WTC11 (cell line): ENCODE measurements at regions not wholly inside any gene's neighbourhood (a gene's known extent, or its start where the extent isn't known, plus 50 kb on each side); places are given as distances from the start of the nearest gene placed in this dataset.

Source experiments
- ATAC-seq: fragments of 200-7000 bp; cut with Tn5 transposase; 2 replicates; pipeline ENCODE4 v1.10.0; 2021; ENCODE audit warnings: mild to moderate bottlenecking, moderate library complexity
- CTCF ChIA-PET: fragments of 300-600 bp; sonication (Branson Sonifier 250); formaldehyde crosslinking; loops from one replicate; lab custom pipeline; 2021; ENCODE audit warnings: antibody characterized with exemption; lab: Charles Lee
- POLR2A ChIA-PET: fragments of 350-600 bp; sonication (Branson Sonifier 250); formaldehyde crosslinking; loops from one replicate; lab custom pipeline; 2021; ENCODE audit warnings: antibody characterized with exemption; lab: Charles Lee
- DNase-seq: peaks from one replicate; pipeline ENCODE4 v3.0.0; 2021; ENCODE audit warnings: low spot score
- H3K27ac Mint-ChIP-seq: 2 replicates; pipeline ENCODE4 v1.8.0; 2021; ENCODE audit warnings: mixed read lengths
- H3K27me3 Mint-ChIP-seq: 2 replicates; pipeline ENCODE4 v1.8.0; 2021; ENCODE audit warnings: low read depth, mild to moderate bottlenecking, moderate library complexity, mixed read lengths
- H3K36me3 Mint-ChIP-seq: 2 replicates; pipeline ENCODE4 v1.8.0; 2021; ENCODE audit warnings: mixed read lengths
- H3K4me1 Mint-ChIP-seq: 2 replicates; pipeline ENCODE4 v1.8.0; 2022; ENCODE audit warnings: mixed read lengths
- H3K4me3 Mint-ChIP-seq: 2 replicates; pipeline ENCODE4 v1.8.0; 2021; ENCODE audit warnings: mild to moderate bottlenecking, moderate library complexity, mixed read lengths
- H3K9me3 Mint-ChIP-seq: 2 replicates; pipeline ENCODE4 v1.8.0; 2021; ENCODE audit warnings: mixed read lengths
- AR ChIP-seq: fragments of 250-450 bp; sonication (Bioruptor Pico); IDR thresholded peaks from 2 replicates; pipeline ENCODE4 v1.9.0; 2021; ENCODE audit warnings: mild to moderate bottlenecking
- ATF2 ChIP-seq: sonication (generic); formaldehyde crosslinking; IDR thresholded peaks from 2 replicates; pipeline ENCODE4 v1.8.1; 2022; ENCODE audit warnings: low read depth, missing genetic modification reagents, borderline replicate concordance
- CREM ChIP-seq: sonication (generic); formaldehyde crosslinking; IDR thresholded peaks from 2 replicates; pipeline ENCODE4 v1.8.1; 2022; ENCODE audit warnings: mild to moderate bottlenecking, missing genetic modification reagents, moderate library complexity
- ESRRA ChIP-seq: sonication (generic); formaldehyde crosslinking; IDR thresholded peaks from 2 replicates; pipeline ENCODE4 v1.8.1; 2022; ENCODE audit warnings: mild to moderate bottlenecking, missing genetic modification reagents, borderline replicate concordance
- HMGA2 ChIP-seq: fragments of 250-450 bp; sonication (Bioruptor Pico); IDR thresholded peaks from 2 replicates; pipeline ENCODE4 v1.4.0; 2021; ENCODE audit warnings: mild to moderate bottlenecking, moderate library complexity
- HMGXB4 ChIP-seq: sonication (generic); formaldehyde crosslinking; IDR thresholded peaks from 2 replicates; pipeline ENCODE4 v1.8.1; 2023; ENCODE audit warnings: mild to moderate bottlenecking, moderate library complexity, missing genetic modification reagents
- OVOL2 ChIP-seq: fragments of 250-450 bp; sonication (Bioruptor Pico); IDR thresholded peaks from 2 replicates; pipeline ENCODE4 v1.9.0; 2021; ENCODE audit warnings: mild to moderate bottlenecking, borderline replicate concordance
- PREB ChIP-seq: sonication (generic); formaldehyde crosslinking; IDR thresholded peaks from 2 replicates; pipeline ENCODE4 v1.8.1; 2022; ENCODE audit warnings: mild to moderate bottlenecking, missing genetic modification reagents, moderate library complexity, borderline replicate concordance
- SP1 ChIP-seq: sonication (generic); formaldehyde crosslinking; conservative IDR thresholded peaks from 2 replicates; pipeline ENCODE4 v1.8.1; 2022; ENCODE audit warnings: missing genetic modification reagents
- USF2 ChIP-seq: sonication (generic); formaldehyde crosslinking; IDR thresholded peaks from 2 replicates; pipeline ENCODE4 v1.8.1; 2023; ENCODE audit warnings: mild to moderate bottlenecking, missing genetic modification reagents, moderate library complexity
- ZNF232 ChIP-seq: sonication (generic); formaldehyde crosslinking; IDR thresholded peaks from 2 replicates; pipeline ENCODE4 v1.8.0; 2022; ENCODE audit warnings: mild to moderate bottlenecking, missing genetic modification reagents
- ZNF423 ChIP-seq: fragments of 250-450 bp; sonication (Bioruptor Pico); IDR thresholded peaks from 2 replicates; pipeline ENCODE4 v2.1.2; 2022; ENCODE audit warnings: mild to moderate bottlenecking, moderate library complexity
- ZNF532 ChIP-seq: fragments of 250-450 bp; sonication (Bioruptor Pico); IDR thresholded peaks from 2 replicates; pipeline ENCODE4 v1.9.0; 2021; ENCODE audit warnings: mild to moderate bottlenecking, borderline replicate concordance
- ZSCAN18 ChIP-seq: fragments of 250-450 bp; sonication (Bioruptor Pico); IDR thresholded peaks from 2 replicates; pipeline ENCODE4 v2.1.2; 2022; ENCODE audit warnings: mild to moderate bottlenecking, moderate library complexity
- TF ChIP-seq, protein P1 (sequence below): sonication (generic); formaldehyde crosslinking; IDR thresholded peaks from 2 replicates; pipeline ENCODE4 v1.8.1; 2023; ENCODE audit warnings: mild to moderate bottlenecking, missing genetic modification reagents
- TF ChIP-seq, protein P2 (sequence below): sonication (generic); formaldehyde crosslinking; IDR thresholded peaks from 2 replicates; pipeline ENCODE4 v1.8.0; 2022; ENCODE audit warnings: mild to moderate bottlenecking, missing genetic modification reagents

- TF ChIP-seq ATF2 (CRISPR knock-in tag) (no peak), ZNF232 (CRISPR knock-in tag) (no peak), ESRRA (CRISPR knock-in tag) (no peak), PREB (CRISPR knock-in tag) (no peak)
Observed at GRCh38 chr12:71061451-71061850, 96.3 kb downstream of the TSPAN8 start (continued).

DNA sequence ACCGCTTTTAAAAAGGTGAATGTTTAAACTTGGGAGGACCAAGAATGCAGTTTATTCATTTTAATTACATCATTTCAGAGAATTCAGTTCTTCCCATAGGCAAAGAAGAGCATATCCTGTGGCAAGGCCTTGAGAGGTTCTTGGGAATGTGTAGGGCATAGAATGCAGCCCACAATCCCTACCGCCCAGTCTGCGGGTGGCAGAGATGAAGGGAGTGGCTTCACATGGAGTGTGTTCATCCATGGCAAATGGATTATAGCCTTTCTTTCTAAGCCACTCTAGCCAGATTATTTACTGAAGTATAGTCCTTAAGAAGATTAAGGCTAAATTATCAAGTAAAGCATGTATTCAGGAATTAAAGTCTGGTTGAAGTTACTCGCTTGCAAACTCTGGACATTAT lies 97.4 kb downstream of the TSPAN8 start:
- ATAC-seq, result no peak
- POLR2A ChIA-PET, result no interaction called here
- TF ChIP-seq OVOL2 (CRISPR knock-in tag) (no peak), CREM (CRISPR knock-in tag) (no peak), HMGXB4 (no peak), SP1 (CRISPR knock-in tag) (no peak), ZNF532 (CRISPR knock-in tag) (no peak), ESRRA (CRISPR knock-in tag) (no peak), USF2 (CRISPR knock-in tag) (no peak), ZNF423 (CRISPR knock-in tag) (no peak), AR (CRISPR knock-in tag) (no peak), ZSCAN18 (no peak), HMGA2 (CRISPR knock-in tag) (no peak)
- TF ChIP-seq, protein P1, sequence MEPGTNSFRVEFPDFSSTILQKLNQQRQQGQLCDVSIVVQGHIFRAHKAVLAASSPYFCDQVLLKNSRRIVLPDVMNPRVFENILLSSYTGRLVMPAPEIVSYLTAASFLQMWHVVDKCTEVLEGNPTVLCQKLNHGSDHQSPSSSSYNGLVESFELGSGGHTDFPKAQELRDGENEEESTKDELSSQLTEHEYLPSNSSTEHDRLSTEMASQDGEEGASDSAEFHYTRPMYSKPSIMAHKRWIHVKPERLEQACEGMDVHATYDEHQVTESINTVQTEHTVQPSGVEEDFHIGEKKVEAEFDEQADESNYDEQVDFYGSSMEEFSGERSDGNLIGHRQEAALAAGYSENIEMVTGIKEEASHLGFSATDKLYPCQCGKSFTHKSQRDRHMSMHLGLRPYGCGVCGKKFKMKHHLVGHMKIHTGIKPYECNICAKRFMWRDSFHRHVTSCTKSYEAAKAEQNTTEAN (CRISPR knock-in tag), result no peak
- TF ChIP-seq, protein P2, sequence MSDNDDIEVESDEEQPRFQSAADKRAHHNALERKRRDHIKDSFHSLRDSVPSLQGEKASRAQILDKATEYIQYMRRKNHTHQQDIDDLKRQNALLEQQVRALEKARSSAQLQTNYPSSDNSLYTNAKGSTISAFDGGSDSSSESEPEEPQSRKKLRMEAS (CRISPR knock-in tag), result no peak

More for the DNA sequence above, 97.4 kb downstream of the TSPAN8 start:
- H3K27me3 Mint-ChIP-seq, result no peaks in the 10 kb centered on the region
- DNase-seq, result no peak
- no peak overlapping the region for H3K4me3 Mint-ChIP-seq
- no peak overlapping the region for H3K27ac Mint-ChIP-seq
- H3K36me3 Mint-ChIP-seq, result no peaks in the 10 kb centered on the region
- H3K4me1 Mint-ChIP-seq, result no peaks in the 10 kb centered on the region
- CTCF ChIA-PET, result no interaction called here
- peaks cover 7% of the 10 kb centered on the region; the same call in 1 of the 2 replicates for H3K9me3 Mint-ChIP-seq
